Activated CD4-positive, alpha-beta memory T cell treated with anti-CD3 and anti-CD28 coated beads, Interleukin-2, amount 10 ng/mL, durations not matched to agents 7 days and 5 days (primary cell): ENCODE measurements at regions not wholly inside any gene's neighbourhood (a gene's known extent, or its start where the extent isn't known, plus 50 kb on each side); places are given as distances from the start of the nearest gene placed in this dataset.

ENCODE experiments used
- CTCF ChIA-PET: fragments of 350-600 bp; sonication (Branson Sonifier 250); formaldehyde crosslinking; loops from one replicate; lab custom pipeline; 2021; ENCODE audit warnings: antibody characterized with exemption, inconsistent platforms; lab: Charles Lee
- POLR2A ChIA-PET: fragments of 350-600 bp; sonication (Branson Sonifier 250); formaldehyde crosslinking; loops from one replicate; lab custom pipeline; 2021; ENCODE audit warnings: antibody characterized with exemption; lab: Charles Lee
- DNase-seq: peaks from one replicate; pipeline ENCODE4 v3.0.0-alpha.2; 2020
- H3K27ac Mint-ChIP-seq: one replicate; pipeline ENCODE4 v1.8.0; 2021; ENCODE audit warnings: mild to moderate bottlenecking, mixed read lengths
- H3K27me3 Mint-ChIP-seq: one replicate; pipeline ENCODE4 v1.8.0; 2021; ENCODE audit warnings: mixed read lengths
- H3K36me3 Mint-ChIP-seq: one replicate; pipeline ENCODE4 v1.8.0; 2021; ENCODE audit warnings: low read depth, mixed read lengths
- H3K4me1 Mint-ChIP-seq: one replicate; pipeline ENCODE4 v1.8.0; 2021; ENCODE audit warnings: mixed read lengths
- H3K4me3 Mint-ChIP-seq: one replicate; pipeline ENCODE4 v1.8.0; 2021; ENCODE audit warnings: mild to moderate bottlenecking, mixed read lengths
- H3K9me3 Mint-ChIP-seq: one replicate; pipeline ENCODE4 v1.8.0; 2021; ENCODE audit warnings: mixed read lengths

- CTCF ChIA-PET: no interaction called here
- no peak for DNase-seq
- Mint-ChIP-seq H3K36me3 (no peaks in the 10 kb centered on the region), H3K4me1 (no peaks in the 10 kb centered on the region), H3K27ac (no peak overlapping the region), H3K9me3 (no peaks in the 10 kb centered on the region), H3K4me3 (no peak overlapping the region), H3K27me3 (no peaks in the 10 kb centered on the region)
- POLR2A ChIA-PET: no interaction called here
These were observed 193.4 kb upstream of the KIRREL3 start for GRCh38 chr11:127193950-127194349.

- POLR2A ChIA-PET: no interaction called here
- H3K27ac Mint-ChIP-seq: no peak overlapping the region
These were observed 191.1 kb upstream of the KIRREL3 start for GRCh38 chr11:127191689-127192088.

GRCh38 chr11:127191261-127191660, 190.7 kb upstream of the KIRREL3 start:
- Mint-ChIP-seq H3K27me3 (no peaks in the 10 kb centered on the region), H3K4me1 (no peaks in the 10 kb centered on the region), H3K36me3 (no peaks in the 10 kb centered on the region), H3K9me3 (no peaks in the 10 kb centered on the region), H3K4me3 (no peak overlapping the region), H3K27ac (no peak overlapping the region)
- no peak for DNase-seq
- POLR2A ChIA-PET: no interaction called here
- CTCF ChIA-PET: no interaction called here

More at GRCh38 chr11:127191689-127192088, 191.1 kb upstream of the KIRREL3 start:
- no peaks in the 10 kb centered on the region for H3K36me3 Mint-ChIP-seq
- no peaks in the 10 kb centered on the region for H3K4me1 Mint-ChIP-seq
- CTCF ChIA-PET: no interaction called here
- DNase-seq: no peak
- no peak overlapping the region for H3K4me3 Mint-ChIP-seq
- H3K9me3 Mint-ChIP-seq: no peaks in the 10 kb centered on the region
- H3K27me3 Mint-ChIP-seq: no peaks in the 10 kb centered on the region

- DNase-seq: no peak
- H3K9me3 Mint-ChIP-seq: no peaks in the 10 kb centered on the region
- no peaks in the 10 kb centered on the region for H3K36me3 Mint-ChIP-seq
- no peaks in the 10 kb centered on the region for H3K4me1 Mint-ChIP-seq
- no peaks in the 10 kb centered on the region for H3K27me3 Mint-ChIP-seq
- POLR2A ChIA-PET: no interaction called here
- H3K27ac Mint-ChIP-seq: no peak overlapping the region
- CTCF ChIA-PET: no interaction called here
- H3K4me3 Mint-ChIP-seq: no peak overlapping the region
These were observed 182.1 kb upstream of the KIRREL3 start for GRCh38 chr11:127182586-127183203.

- Mint-ChIP-seq H3K27me3 (no peaks in the 10 kb centered on the region), H3K4me3 (no peak overlapping the region), H3K9me3 (no peaks in the 10 kb centered on the region), H3K4me1 (no peaks in the 10 kb centered on the region), H3K27ac (no peak overlapping the region), H3K36me3 (no peaks in the 10 kb centered on the region)
- DNase-seq: no peak
- POLR2A ChIA-PET: no interaction called here
- CTCF ChIA-PET: no interaction called here
These were observed 156.7 kb upstream of the KIRREL3 start for GRCh38 chr11:127157225-127157624.

- POLR2A ChIA-PET: no interaction called here
- H3K4me1 Mint-ChIP-seq: no peaks in the 10 kb centered on the region
- no peaks in the 10 kb centered on the region for H3K9me3 Mint-ChIP-seq
- H3K27me3 Mint-ChIP-seq: no peaks in the 10 kb centered on the region
- no peak overlapping the region for H3K27ac Mint-ChIP-seq
- no peak overlapping the region for H3K4me3 Mint-ChIP-seq
- no peaks in the 10 kb centered on the region for H3K36me3 Mint-ChIP-seq
- DNase-seq: no peak
- CTCF ChIA-PET: no interaction called here
These were observed 148.8 kb upstream of the KIRREL3 start for GRCh38 chr11:127149410-127149809.

- Mint-ChIP-seq H3K4me1 (no peaks in the 10 kb centered on the region), H3K27ac (no peak overlapping the region), H3K9me3 (no peaks in the 10 kb centered on the region), H3K36me3 (no peaks in the 10 kb centered on the region), H3K27me3 (no peaks in the 10 kb centered on the region), H3K4me3 (no peak overlapping the region)
- ChIA-PET CTCF (no interaction called here), POLR2A (no interaction called here)
- DNase-seq: no peak
These were observed 142.7 kb upstream of the KIRREL3 start for GRCh38 chr11:127143251-127143650.

- no peaks in the 10 kb centered on the region for H3K27me3 Mint-ChIP-seq
- POLR2A ChIA-PET: no interaction called here
These were observed 138.0 kb upstream of the KIRREL3 start for GRCh38 chr11:127138613-127139012.

GRCh38 chr11:127137771-127138280, 137.3 kb upstream of the KIRREL3 start:
- CTCF ChIA-PET: no interaction called here
- H3K4me1 Mint-ChIP-seq: no peaks in the 10 kb centered on the region
- DNase-seq: no peak
- POLR2A ChIA-PET: no interaction called here
- H3K27me3 Mint-ChIP-seq: no peaks in the 10 kb centered on the region
- no peak overlapping the region for H3K4me3 Mint-ChIP-seq
- H3K27ac Mint-ChIP-seq: no peak overlapping the region
- no peaks in the 10 kb centered on the region for H3K36me3 Mint-ChIP-seq
- no peaks in the 10 kb centered on the region for H3K9me3 Mint-ChIP-seq

More at GRCh38 chr11:127138613-127139012, 138.0 kb upstream of the KIRREL3 start:
- DNase-seq: no peak
- no peak overlapping the region for H3K27ac Mint-ChIP-seq
- no peak overlapping the region for H3K4me3 Mint-ChIP-seq
- H3K36me3 Mint-ChIP-seq: no peaks in the 10 kb centered on the region
- H3K4me1 Mint-ChIP-seq: no peaks in the 10 kb centered on the region
- no peaks in the 10 kb centered on the region for H3K9me3 Mint-ChIP-seq
- CTCF ChIA-PET: no interaction called here

- no peak overlapping the region for H3K27ac Mint-ChIP-seq
- H3K36me3 Mint-ChIP-seq: no peaks in the 10 kb centered on the region
- H3K27me3 Mint-ChIP-seq: no peaks in the 10 kb centered on the region
- ChIA-PET POLR2A (no interaction called here), CTCF (no interaction called here)
- H3K4me1 Mint-ChIP-seq: no peaks in the 10 kb centered on the region
- no peaks in the 10 kb centered on the region for H3K9me3 Mint-ChIP-seq
- no peak overlapping the region for H3K4me3 Mint-ChIP-seq
- no peak for DNase-seq
These were observed 135.9 kb upstream of the KIRREL3 start for GRCh38 chr11:127136438-127136837.

GRCh38 chr11:127135256-127135655, 134.7 kb upstream of the KIRREL3 start:
- H3K9me3 Mint-ChIP-seq: no peaks in the 10 kb centered on the region
- H3K4me3 Mint-ChIP-seq: no peak overlapping the region
- H3K27me3 Mint-ChIP-seq: no peaks in the 10 kb centered on the region
- no peak overlapping the region for H3K27ac Mint-ChIP-seq
- no peaks in the 10 kb centered on the region for H3K36me3 Mint-ChIP-seq
- ChIA-PET CTCF (no interaction called here), POLR2A (no interaction called here)
- DNase-seq: no peak
- H3K4me1 Mint-ChIP-seq: no peaks in the 10 kb centered on the region

- ChIA-PET POLR2A (no interaction called here), CTCF (no interaction called here)
- no peak overlapping the region for H3K27ac Mint-ChIP-seq
- H3K4me3 Mint-ChIP-seq: no peak overlapping the region
- no peaks in the 10 kb centered on the region for H3K36me3 Mint-ChIP-seq
- no peaks in the 10 kb centered on the region for H3K4me1 Mint-ChIP-seq
- H3K27me3 Mint-ChIP-seq: no peaks in the 10 kb centered on the region
- no peak for DNase-seq
- H3K9me3 Mint-ChIP-seq: no peaks in the 10 kb centered on the region
These were observed 132.5 kb upstream of the KIRREL3 start for GRCh38 chr11:127133061-127133460.

- Mint-ChIP-seq H3K4me1 (no peaks in the 10 kb centered on the region), H3K9me3 (no peaks in the 10 kb centered on the region), H3K27ac (no peak overlapping the region), H3K27me3 (no peaks in the 10 kb centered on the region), H3K36me3 (no peaks in the 10 kb centered on the region), H3K4me3 (no peak overlapping the region)
- POLR2A ChIA-PET: no interaction called here
- no peak for DNase-seq
- CTCF ChIA-PET: no interaction called here
These were observed 129.8 kb upstream of the KIRREL3 start for GRCh38 chr11:127130321-127130720.

- POLR2A ChIA-PET: no interaction called here
- DNase-seq: no peak
- H3K27ac Mint-ChIP-seq: no peak overlapping the region
- H3K9me3 Mint-ChIP-seq: no peaks in the 10 kb centered on the region
- CTCF ChIA-PET: no interaction called here
- no peaks in the 10 kb centered on the region for H3K4me1 Mint-ChIP-seq
- H3K4me3 Mint-ChIP-seq: no peak overlapping the region
- no peaks in the 10 kb centered on the region for H3K27me3 Mint-ChIP-seq
- H3K36me3 Mint-ChIP-seq: no peaks in the 10 kb centered on the region
These were observed 126.4 kb upstream of the KIRREL3 start for GRCh38 chr11:127126986-127127385.
